Subcutaneous abdominal adipose tissue (tissue), 5 donors: ENCODE measurements at regions not wholly inside any gene's neighbourhood (a gene's known extent, or its start where the extent isn't known, plus 50 kb on each side); places are given as distances from the start of the nearest gene placed in this dataset.

Experiments used
- H3K27ac ChIP-seq: one replicate; pipeline ENCODE4 v1.7.0; 2013; ENCODE audit warnings: low read depth, mild to moderate bottlenecking, inconsistent platforms, low read length, moderate library complexity
- H3K27me3 ChIP-seq, 5 donors: one replicate each; pipeline ENCODE4 v1.7.0; 2013; ENCODE audit warnings: low read length in 5 of 5, inconsistent platforms in 1 of 5; ENCODE audit not compliant: control insufficient read depth in 5 of 5, insufficient read depth in 4 of 5
- H3K36me3 ChIP-seq, 5 donors: one replicate each; pipeline ENCODE4 v1.7.0; 2013; ENCODE audit warnings: low read length in 5 of 5; ENCODE audit not compliant: control insufficient read depth in 5 of 5, insufficient read depth in 5 of 5
- H3K4me1 ChIP-seq, 5 donors: one replicate each; pipeline ENCODE4 v1.7.0; 2013; ENCODE audit warnings: low read length in 5 of 5, mild to moderate bottlenecking in 3 of 5, moderate library complexity in 1 of 5; ENCODE audit not compliant: control insufficient read depth in 5 of 5, insufficient read depth in 5 of 5
- H3K4me3 ChIP-seq, 5 donors: one replicate each; pipeline ENCODE4 v1.7.0; 2013; ENCODE audit warnings: low read length in 5 of 5, low read depth in 1 of 5
- H3K9ac ChIP-seq, 5 donors: one replicate each; pipeline ENCODE4 v1.7.0; 2013; ENCODE audit warnings: low read length in 5 of 5, mild to moderate bottlenecking in 4 of 5, moderate library complexity in 3 of 5
- H3K9me3 ChIP-seq, 5 donors: one replicate each; pipeline ENCODE4 v1.7.0; 2013; ENCODE audit warnings: low read length in 5 of 5; ENCODE audit not compliant: control insufficient read depth in 5 of 5
- donor health status: healthy.
- donor health status: healthy.
- donor health status: healthy.
- donor health status: healthy.
- donor health status: healthy.

- H3K27ac ChIP-seq: no peak overlapping the region
- H3K4me1 ChIP-seq: peaks cover 3 to 22% (median 19%) of the 10 kb centered on the region in 5 donors
- H3K4me3 ChIP-seq: no peak overlapping the region
- peaks cover 4 to 20% (median 10%) of the 10 kb centered on the region in 5 donors for H3K27me3 ChIP-seq
- H3K9me3 ChIP-seq: no peaks in the 10 kb centered on the region
- H3K9ac ChIP-seq: no peak overlapping the region
- no peaks in the 10 kb centered on the region for H3K36me3 ChIP-seq
Observed at GRCh38 chr6:168136622-168137021, 57.6 kb upstream of the FRMD1 start.

- Histone ChIP-seq H3K27ac (no peak overlapping the region), H3K4me1 (peaks cover 3 to 22% (median 19%) of the 10 kb centered on the region in 5 donors), H3K9me3 (no peaks in the 10 kb centered on the region), H3K9ac (no peak overlapping the region), H3K27me3 (peaks cover 5 to 25% (median 12%) of the 10 kb centered on the region in 5 donors), H3K36me3 (no peaks in the 10 kb centered on the region), H3K4me3 (no peak overlapping the region)
Observed at GRCh38 chr6:168136001-168136400, 57.0 kb upstream of the FRMD1 start.

- no peak overlapping the region for H3K9ac ChIP-seq
- H3K9me3 ChIP-seq: no peaks in the 10 kb centered on the region
- H3K27me3 ChIP-seq: peaks cover 8 to 31% (median 16%) of the 10 kb centered on the region in 5 donors
- H3K27ac ChIP-seq: no peak overlapping the region
- no peak overlapping the region for H3K4me3 ChIP-seq
- H3K36me3 ChIP-seq: no peaks in the 10 kb centered on the region
- peaks cover 3 to 22% (median 19%) of the 10 kb centered on the region in 5 donors for H3K4me1 ChIP-seq
Observed at GRCh38 chr6:168134560-168135201, 55.7 kb upstream of the FRMD1 start.

GRCh38 chr6:168133687-168134559 is 54.9 kb upstream of the FRMD1 start:
- H3K4me3 ChIP-seq: peak overlapping the region; percentile 40 to 63 (median 52)
- H3K4me1 ChIP-seq: peaks cover 3 to 22% (median 19%) of the 10 kb centered on the region in 5 donors
- H3K27me3 ChIP-seq: peaks cover 8 to 33% (median 16%) of the 10 kb centered on the region in 5 donors
- no peak overlapping the region for H3K27ac ChIP-seq
- H3K9me3 ChIP-seq: no peaks in the 10 kb centered on the region
- H3K9ac ChIP-seq: peak overlapping the region in 1 of 5 donors; percentile 27
- no peaks in the 10 kb centered on the region for H3K36me3 ChIP-seq

- Histone ChIP-seq H3K36me3 (no peaks in the 10 kb centered on the region), H3K4me3 (peak overlapping the region; percentile 40 to 63 (median 52)), H3K9me3 (no peaks in the 10 kb centered on the region), H3K27ac (no peak overlapping the region), H3K9ac (peak overlapping the region in 1 of 5 donors; percentile 15), H3K4me1 (peaks cover 3 to 22% (median 19%) of the 10 kb centered on the region in 5 donors), H3K27me3 (peaks cover 8 to 34% (median 16%) of the 10 kb centered on the region in 5 donors)
Observed at GRCh38 chr6:168133168-168133561, 54.2 kb upstream of the FRMD1 start.

- H3K27ac ChIP-seq: no peak overlapping the region
- H3K4me3 ChIP-seq: peak overlapping the region in 4 of 5 donors; percentile 2 to 63 (median 44)
- H3K27me3 ChIP-seq: peaks cover 8 to 34% (median 16%) of the 10 kb centered on the region in 5 donors
- peak overlapping the region in 1 of 5 donors; percentile 15 for H3K9ac ChIP-seq
- no peaks in the 10 kb centered on the region for H3K36me3 ChIP-seq
- H3K4me1 ChIP-seq: peaks cover 3 to 22% (median 19%) of the 10 kb centered on the region in 5 donors
- no peaks in the 10 kb centered on the region for H3K9me3 ChIP-seq
Observed at GRCh38 chr6:168132531-168133167, 53.6 kb upstream of the FRMD1 start.

GRCh38 chr6:168131464-168132415 is 52.7 kb upstream of the FRMD1 start:
- H3K27me3 ChIP-seq: peaks cover 8 to 36% (median 16%) of the 10 kb centered on the region in 5 donors
- no peak overlapping the region for H3K4me3 ChIP-seq
- H3K9me3 ChIP-seq: no peaks in the 10 kb centered on the region
- H3K9ac ChIP-seq: no peak overlapping the region
- no peaks in the 10 kb centered on the region for H3K36me3 ChIP-seq
- H3K4me1 ChIP-seq: peaks cover 3 to 22% (median 19%) of the 10 kb centered on the region in 5 donors
- H3K27ac ChIP-seq: no peak overlapping the region

- H3K36me3 ChIP-seq: no peaks in the 10 kb centered on the region
- no peaks in the 10 kb centered on the region for H3K9me3 ChIP-seq
- no peak overlapping the region for H3K27ac ChIP-seq
- H3K4me3 ChIP-seq: no peak overlapping the region
- peaks cover 3 to 22% (median 19%) of the 10 kb centered on the region in 5 donors for H3K4me1 ChIP-seq
- H3K27me3 ChIP-seq: peaks cover 8 to 37% (median 16%) of the 10 kb centered on the region in 5 donors
- no peak overlapping the region for H3K9ac ChIP-seq
Observed at GRCh38 chr6:168130697-168131371, 51.8 kb upstream of the FRMD1 start.
